Activated T-cell treated with anti-CD3 and anti-CD28 coated beads, Interleukin-2, amount 50 U/mL, for 4 hours (primary cell): ENCODE measurements at regions not wholly inside any gene's neighbourhood (a gene's known extent, or its start where the extent isn't known, plus 50 kb on each side); places are given as distances from the start of the nearest gene placed in this dataset.

Source experiments
- ATAC-seq, 2 donors: fragments of 200-7000 bp; cut with Tn5 transposase; one replicate each; pipeline ENCODE4 v1.10.0; 2021
- DNase-seq: peaks from one replicate; pipeline ENCODE4 v3.0.0-alpha.2; 2020
- H3K27me3 Mint-ChIP-seq: one replicate; pipeline ENCODE4 v1.8.0; 2021; ENCODE audit warnings: low read depth, mixed read lengths
- H3K36me3 Mint-ChIP-seq: one replicate; pipeline ENCODE4 v1.8.0; 2022; ENCODE audit warnings: mixed read lengths; ENCODE audit not compliant: insufficient read depth
- H3K4me1 Mint-ChIP-seq: one replicate; pipeline ENCODE4 v1.8.0; 2021; ENCODE audit warnings: low read depth, mixed read lengths
- H3K4me3 Mint-ChIP-seq: one replicate; pipeline ENCODE4 v1.8.0; 2021; ENCODE audit warnings: mild to moderate bottlenecking, moderate library complexity, mixed read lengths
- H3K9me3 Mint-ChIP-seq: one replicate; pipeline ENCODE4 v1.8.0; 2021; ENCODE audit warnings: mixed read lengths

DNA sequence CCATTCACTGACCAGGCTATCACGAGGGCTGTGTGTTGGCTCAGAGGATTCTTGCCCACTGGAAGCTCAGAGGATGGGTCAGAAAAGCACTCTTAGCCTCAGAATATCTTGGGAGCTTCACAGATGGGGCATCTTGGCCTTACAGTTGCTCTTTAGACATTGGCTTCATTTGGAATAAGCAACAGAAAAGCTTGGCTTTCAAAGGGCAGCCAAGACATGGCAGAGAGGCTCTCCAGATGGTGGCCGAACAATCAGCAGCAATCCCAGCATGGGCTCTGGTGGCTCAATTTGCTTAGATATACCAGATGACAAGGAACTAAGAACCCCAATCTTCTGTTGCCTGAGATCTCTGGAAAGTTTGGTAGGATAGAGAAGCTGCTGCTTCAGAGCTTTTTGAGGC is 446.2 kb downstream of the ADRA2A start:
- ATAC-seq, result no peak
- peaks cover 5% of the 10 kb centered on the region for H3K27me3 Mint-ChIP-seq
- no peaks in the 10 kb centered on the region for H3K9me3 Mint-ChIP-seq
- H3K36me3 Mint-ChIP-seq, result no peaks in the 10 kb centered on the region
- no peaks in the 10 kb centered on the region for H3K4me1 Mint-ChIP-seq
- no peak overlapping the region for H3K4me3 Mint-ChIP-seq
- DNase-seq, result no peak

DNA sequence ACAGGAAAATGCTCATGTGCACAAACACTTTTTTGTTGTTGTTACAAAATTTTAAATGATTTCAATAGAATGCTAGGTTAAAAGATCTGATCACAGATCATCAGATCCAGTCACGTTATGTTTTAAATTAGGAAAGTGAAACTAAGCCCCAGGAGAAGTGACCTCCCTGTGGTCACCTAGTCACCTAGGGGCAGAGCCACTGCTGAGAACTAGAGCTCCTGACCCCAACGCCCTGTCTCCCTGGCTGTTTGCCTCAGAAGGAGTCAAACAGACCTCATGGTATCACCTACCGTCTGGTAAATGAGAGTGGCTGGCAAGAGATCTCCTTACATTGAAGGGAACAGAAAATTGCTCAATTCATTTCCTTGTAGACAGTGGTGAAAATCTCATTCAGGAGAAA is 447.3 kb downstream of the ADRA2A start:
- no peak overlapping the region for H3K4me3 Mint-ChIP-seq
- H3K9me3 Mint-ChIP-seq, result no peaks in the 10 kb centered on the region
- no peaks in the 10 kb centered on the region for H3K36me3 Mint-ChIP-seq
- ATAC-seq (no peak), DNase-seq (no peak)
- peaks cover 7% of the 10 kb centered on the region for H3K27me3 Mint-ChIP-seq
- H3K4me1 Mint-ChIP-seq, result no peaks in the 10 kb centered on the region

GRCh38 chr10:111525696-111526095 is 448.9 kb downstream of the ADRA2A start:
- no peak for DNase-seq
- H3K4me3 Mint-ChIP-seq, result no peak overlapping the region

DNA sequence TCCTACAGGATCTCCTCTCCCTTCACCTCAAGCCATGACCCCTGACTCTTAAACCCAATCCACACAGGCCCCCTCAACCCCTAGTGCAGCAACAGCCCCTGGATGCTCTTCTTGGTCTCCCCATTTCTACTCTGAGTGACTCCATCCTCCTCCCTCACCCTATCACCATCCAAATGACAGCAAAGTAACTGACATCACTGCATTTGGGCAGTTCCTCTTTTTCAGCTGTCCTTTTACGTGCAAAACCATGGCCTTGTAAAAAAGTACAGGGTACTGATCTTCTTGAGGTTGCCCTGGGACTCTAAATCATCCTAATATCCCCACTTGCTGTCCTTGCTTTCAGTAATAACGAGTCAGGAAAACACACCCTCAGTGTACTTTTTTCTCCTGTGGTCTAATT is 454.9 kb downstream of the ADRA2A start:
- no peak for ATAC-seq
- no peak for DNase-seq
- no peaks in the 10 kb centered on the region for H3K36me3 Mint-ChIP-seq
- no peaks in the 10 kb centered on the region for H3K9me3 Mint-ChIP-seq
- H3K4me3 Mint-ChIP-seq, result no peak overlapping the region
- H3K4me1 Mint-ChIP-seq, result no peaks in the 10 kb centered on the region
- H3K27me3 Mint-ChIP-seq, result peaks cover 6% of the 10 kb centered on the region

More at GRCh38 chr10:111525696-111526095, 448.9 kb downstream of the ADRA2A start:
- no peak for ATAC-seq
- Mint-ChIP-seq H3K27me3 (peaks cover 4% of the 10 kb centered on the region), H3K9me3 (no peaks in the 10 kb centered on the region), H3K4me1 (no peaks in the 10 kb centered on the region), H3K36me3 (no peaks in the 10 kb centered on the region)

- H3K4me3 Mint-ChIP-seq, result no peak overlapping the region
- H3K9me3 Mint-ChIP-seq, result no peaks in the 10 kb centered on the region
- H3K4me1 Mint-ChIP-seq, result no peaks in the 10 kb centered on the region
- no peaks in the 10 kb centered on the region for H3K36me3 Mint-ChIP-seq
- no peak for DNase-seq
- ATAC-seq, result no peak
- H3K27me3 Mint-ChIP-seq, result peaks cover 6% of the 10 kb centered on the region
Observed at GRCh38 chr10:111532139-111532538, 455.3 kb downstream of the ADRA2A start.

DNA sequence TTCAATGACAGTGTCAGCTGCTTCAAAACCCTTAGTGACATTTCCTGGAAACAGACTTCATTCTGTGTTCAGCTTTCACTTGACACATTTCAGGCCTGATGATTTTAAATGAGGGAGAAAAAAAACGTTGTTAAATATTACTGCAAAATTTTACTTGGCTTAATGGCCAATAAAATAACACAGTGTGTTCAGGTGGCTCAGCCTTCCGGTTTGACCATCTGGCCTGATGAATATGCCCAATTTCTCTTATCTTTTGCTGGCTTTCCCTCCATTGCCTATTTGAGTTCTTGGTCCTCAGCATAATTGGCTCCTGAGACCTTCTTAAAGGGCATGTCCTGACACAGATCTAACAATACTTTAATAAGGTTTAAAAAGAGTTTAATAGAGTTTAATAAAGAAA is 462.4 kb downstream of the ADRA2A start:
- Mint-ChIP-seq H3K4me3 (no peak overlapping the region), H3K4me1 (no peaks in the 10 kb centered on the region), H3K9me3 (no peaks in the 10 kb centered on the region), H3K27me3 (peaks cover 3% of the 10 kb centered on the region), H3K36me3 (no peaks in the 10 kb centered on the region)
- DNase-seq, result no peak
- no peak for ATAC-seq

DNA sequence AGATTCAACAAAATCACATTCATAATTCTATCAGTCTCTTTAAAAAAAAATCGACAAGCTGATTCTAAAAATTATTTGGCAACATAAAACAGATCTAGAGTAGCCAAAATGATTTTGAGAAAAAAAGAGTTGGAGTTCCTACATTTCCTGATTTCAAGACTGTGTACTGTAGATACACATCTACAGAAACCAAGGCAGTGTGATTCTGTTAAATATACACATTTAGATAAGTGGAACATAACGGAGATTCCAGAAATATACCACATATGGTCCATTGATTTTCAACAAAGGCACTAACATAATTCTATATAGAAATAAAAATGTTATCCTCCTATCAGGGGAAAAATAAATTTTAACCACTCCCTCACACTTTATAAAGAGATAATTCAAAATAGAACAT is 467.0 kb downstream of the ADRA2A start:
- no peaks in the 10 kb centered on the region for H3K4me1 Mint-ChIP-seq
- H3K36me3 Mint-ChIP-seq, result no peaks in the 10 kb centered on the region
- ATAC-seq (no peak), DNase-seq (no peak)
- H3K27me3 Mint-ChIP-seq, result no peaks in the 10 kb centered on the region
- H3K4me3 Mint-ChIP-seq, result no peak overlapping the region
- no peaks in the 10 kb centered on the region for H3K9me3 Mint-ChIP-seq

GRCh38 chr10:111545861-111546605 is 469.2 kb downstream of the ADRA2A start:
- Mint-ChIP-seq H3K36me3 (no peaks in the 10 kb centered on the region), H3K4me1 (no peaks in the 10 kb centered on the region)
- ATAC-seq, result no peak

GRCh38 chr10:111548084-111548726 is 471.4 kb downstream of the ADRA2A start:
- no peak overlapping the region for H3K4me3 Mint-ChIP-seq
- no peaks in the 10 kb centered on the region for H3K9me3 Mint-ChIP-seq
- H3K4me1 Mint-ChIP-seq, result no peaks in the 10 kb centered on the region
- no peak for ATAC-seq
- no peaks in the 10 kb centered on the region for H3K27me3 Mint-ChIP-seq
- H3K36me3 Mint-ChIP-seq, result no peaks in the 10 kb centered on the region
- no peak for DNase-seq

More at GRCh38 chr10:111545861-111546605, 469.2 kb downstream of the ADRA2A start:
- Mint-ChIP-seq H3K4me3 (no peak overlapping the region), H3K27me3 (no peaks in the 10 kb centered on the region), H3K9me3 (no peaks in the 10 kb centered on the region)
- no peak for DNase-seq

GRCh38 chr10:111551001-111551400 is 474.2 kb downstream of the ADRA2A start:
- Mint-ChIP-seq H3K36me3 (no peaks in the 10 kb centered on the region), H3K4me1 (no peaks in the 10 kb centered on the region), H3K27me3 (peaks cover 2% of the 10 kb centered on the region), H3K9me3 (no peaks in the 10 kb centered on the region), H3K4me3 (no peak overlapping the region)
- ATAC-seq (no peak), DNase-seq (no peak)

DNA sequence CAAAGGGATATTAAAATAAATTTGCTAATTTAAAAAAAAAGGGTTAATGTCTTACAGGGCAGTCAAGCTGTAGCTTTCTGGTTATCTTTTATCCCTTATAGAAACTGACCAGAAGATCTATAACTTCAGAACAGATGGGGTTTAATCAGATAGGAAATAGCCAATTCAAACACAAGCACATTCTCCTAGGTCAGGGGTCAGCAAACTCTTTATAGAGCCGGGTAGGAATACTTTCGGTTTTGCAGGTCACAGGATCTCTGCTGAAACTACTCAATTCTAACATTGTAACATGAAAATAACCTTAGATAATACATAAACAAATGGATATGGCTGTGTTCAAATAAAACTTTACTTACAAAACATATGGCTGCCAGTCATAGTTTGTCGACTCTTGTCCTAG is 479.8 kb downstream of the ADRA2A start:
- ATAC-seq (no peak), DNase-seq (no peak)
- H3K9me3 Mint-ChIP-seq, result no peaks in the 10 kb centered on the region
- no peak overlapping the region for H3K4me3 Mint-ChIP-seq
- H3K4me1 Mint-ChIP-seq, result no peaks in the 10 kb centered on the region
- H3K36me3 Mint-ChIP-seq, result no peaks in the 10 kb centered on the region
- peaks cover 8% of the 10 kb centered on the region for H3K27me3 Mint-ChIP-seq

DNA sequence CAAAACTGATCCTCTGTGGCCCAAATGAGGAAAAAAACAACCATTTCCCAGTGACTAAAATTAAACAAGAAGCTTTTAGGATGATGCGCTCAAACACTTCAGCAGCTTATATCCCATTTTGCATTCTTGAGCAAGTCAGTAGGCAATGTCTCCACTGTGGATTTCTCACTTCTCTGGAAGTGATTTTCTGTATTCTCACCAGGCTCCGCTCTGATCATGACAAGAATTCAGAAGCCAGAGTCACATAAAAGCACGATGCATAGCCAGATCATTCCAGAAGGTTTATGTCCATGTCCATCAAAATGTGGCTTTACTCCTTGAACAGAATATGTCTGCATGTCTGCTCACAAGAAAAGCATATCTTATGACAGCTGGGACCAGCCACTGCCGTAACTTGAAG is 481.4 kb downstream of the ADRA2A start:
- Mint-ChIP-seq H3K27me3 (peaks cover 8% of the 10 kb centered on the region), H3K4me1 (no peaks in the 10 kb centered on the region), H3K4me3 (no peak overlapping the region), H3K9me3 (no peaks in the 10 kb centered on the region), H3K36me3 (no peaks in the 10 kb centered on the region)
- no peak for DNase-seq
- ATAC-seq, result no peak

DNA sequence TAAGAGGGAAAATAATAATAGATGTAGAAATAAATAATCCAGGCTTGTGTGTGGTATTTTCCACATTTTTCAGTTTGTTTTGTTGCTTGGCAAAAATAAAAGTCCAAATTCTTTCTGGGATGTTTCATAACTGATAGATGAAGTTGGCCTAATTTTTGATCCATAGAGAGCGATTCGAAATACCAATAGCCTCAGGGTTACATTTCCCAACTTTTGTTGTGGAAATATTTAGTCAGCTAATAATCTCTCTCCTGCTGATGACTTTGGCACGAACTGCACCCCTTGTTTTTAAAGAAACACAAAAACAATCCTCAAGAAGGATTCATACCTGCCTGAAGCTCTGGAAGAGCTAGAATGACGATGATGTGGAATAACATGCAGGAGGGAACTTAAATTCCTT is 483.2 kb downstream of the ADRA2A start:
- DNase-seq (no peak), ATAC-seq (no peak)
- no peaks in the 10 kb centered on the region for H3K4me1 Mint-ChIP-seq
- H3K4me3 Mint-ChIP-seq, result no peak overlapping the region
- peaks cover 8% of the 10 kb centered on the region for H3K27me3 Mint-ChIP-seq
- no peaks in the 10 kb centered on the region for H3K9me3 Mint-ChIP-seq
- H3K36me3 Mint-ChIP-seq, result no peaks in the 10 kb centered on the region

GRCh38 chr10:111561124-111561523 is 484.3 kb downstream of the ADRA2A start:
- Mint-ChIP-seq H3K4me1 (no peaks in the 10 kb centered on the region), H3K9me3 (no peaks in the 10 kb centered on the region), H3K36me3 (no peaks in the 10 kb centered on the region), H3K27me3 (peaks cover 7% of the 10 kb centered on the region), H3K4me3 (no peak overlapping the region)
- DNase-seq (no peak), ATAC-seq (no peak)

- peaks cover 9% of the 10 kb centered on the region for H3K27me3 Mint-ChIP-seq
- no peak for DNase-seq
- no peak for ATAC-seq
- H3K36me3 Mint-ChIP-seq, result no peaks in the 10 kb centered on the region
- no peak overlapping the region for H3K4me3 Mint-ChIP-seq
- no peaks in the 10 kb centered on the region for H3K4me1 Mint-ChIP-seq
- no peaks in the 10 kb centered on the region for H3K9me3 Mint-ChIP-seq
Observed at GRCh38 chr10:111565542-111565941, 488.7 kb downstream of the ADRA2A start.
